SK-N-SH treated with all-trans-retinoic acid at 6 μM for 48 hours (cell line): ENCODE measurements at regions not wholly inside any gene's neighbourhood (a gene's known extent, or its start where the extent isn't known, plus 50 kb on each side); places are given as distances from the start of the nearest gene placed in this dataset.

Experiments used
- BACH2 ChIP-seq: fragments of 250-450 bp; sonication (Bioruptor Pico); IDR thresholded peaks from 2 replicates; pipeline ENCODE4 v1.9.0; 2021; ENCODE audit warnings: mild to moderate bottlenecking, borderline replicate concordance
- CSDC2 ChIP-seq: fragments of 250-450 bp; sonication (Bioruptor Pico); IDR thresholded peaks from 2 replicates; pipeline ENCODE4 v1.5.0; 2020; ENCODE audit warnings: mild to moderate bottlenecking, moderate library complexity
- CSRNP3 ChIP-seq: fragments of 250-450 bp; sonication (Bioruptor Pico); IDR thresholded peaks from 2 replicates; pipeline ENCODE4 v1.5.1; 2021; ENCODE audit warnings: mild to moderate bottlenecking, moderate library complexity
- PATZ1 ChIP-seq: fragments of 250-450 bp; sonication (Bioruptor Pico); IDR thresholded peaks from 2 replicates; pipeline ENCODE4 v1.8.0; 2020; ENCODE audit warnings: mild to moderate bottlenecking, moderate library complexity, borderline replicate concordance
- PPARA ChIP-seq: fragments of 250-450 bp; sonication (Bioruptor Pico); IDR thresholded peaks from 2 replicates; pipeline ENCODE4 v1.5.0; 2020; ENCODE audit warnings: mild to moderate bottlenecking, borderline replicate concordance
- RARB ChIP-seq: fragments of 250-450 bp; sonication (Bioruptor Pico); IDR thresholded peaks from 2 replicates; pipeline ENCODE4 v1.8.0; 2021; ENCODE audit warnings: mild to moderate bottlenecking, moderate library complexity
- SNAI2 ChIP-seq: fragments of 250-450 bp; sonication (Bioruptor Pico); IDR thresholded peaks from 2 replicates; pipeline ENCODE4 v1.5.0; 2020; ENCODE audit warnings: mild to moderate bottlenecking, moderate library complexity
- TCF4 ChIP-seq: fragments of 250-450 bp; sonication (Bioruptor Pico); IDR thresholded peaks from 2 replicates; pipeline ENCODE4 v1.8.0; 2021; ENCODE audit warnings: mild to moderate bottlenecking, moderate library complexity, borderline replicate concordance
- TSHZ2 ChIP-seq: fragments of 250-450 bp; sonication (Bioruptor Pico); IDR thresholded peaks from 2 replicates; pipeline ENCODE4 v1.5.0; 2020; ENCODE audit warnings: mild to moderate bottlenecking, moderate library complexity
- ZFP3 ChIP-seq: fragments of 250-450 bp; sonication (Bioruptor Pico); IDR thresholded peaks from 2 replicates; pipeline ENCODE4 v1.5.0; 2020; ENCODE audit warnings: mild to moderate bottlenecking, moderate library complexity
- ZNF70 ChIP-seq: fragments of 450-650 bp; formaldehyde crosslinking; IDR thresholded peaks from 2 replicates; pipeline ENCODE4 v1.5.0; 2020; ENCODE audit warnings: mild to moderate bottlenecking, moderate library complexity
- ZNF8 ChIP-seq: fragments of 450-650 bp; formaldehyde crosslinking; IDR thresholded peaks from 2 replicates; pipeline ENCODE4 v1.5.0; 2020; ENCODE audit warnings: mild to moderate bottlenecking, moderate library complexity
- TF ChIP-seq, protein P1 (sequence below): fragments of 250-450 bp; sonication (Bioruptor Pico); IDR thresholded peaks from 2 replicates; pipeline ENCODE4 v1.5.1; 2020; ENCODE audit warnings: low read depth, mild to moderate bottlenecking, moderate library complexity

- TF ChIP-seq, protein P1, sequence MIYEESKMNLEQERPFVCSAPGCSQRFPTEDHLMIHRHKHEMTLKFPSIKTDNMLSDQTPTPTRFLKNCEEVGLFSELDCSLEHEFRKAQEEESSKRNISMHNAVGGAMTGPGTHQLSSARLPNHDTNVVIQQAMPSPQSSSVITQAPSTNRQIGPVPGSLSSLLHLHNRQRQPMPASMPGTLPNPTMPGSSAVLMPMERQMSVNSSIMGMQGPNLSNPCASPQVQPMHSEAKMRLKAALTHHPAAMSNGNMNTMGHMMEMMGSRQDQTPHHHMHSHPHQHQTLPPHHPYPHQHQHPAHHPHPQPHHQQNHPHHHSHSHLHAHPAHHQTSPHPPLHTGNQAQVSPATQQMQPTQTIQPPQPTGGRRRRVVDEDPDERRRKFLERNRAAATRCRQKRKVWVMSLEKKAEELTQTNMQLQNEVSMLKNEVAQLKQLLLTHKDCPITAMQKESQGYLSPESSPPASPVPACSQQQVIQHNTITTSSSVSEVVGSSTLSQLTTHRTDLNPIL (CRISPR knock-in tag): no peak
- TF ChIP-seq ZNF8 (CRISPR knock-in tag) (no peak), ZFP3 (CRISPR knock-in tag) (no peak), ZNF70 (CRISPR knock-in tag) (no peak), RARB (CRISPR knock-in tag) (no peak), PPARA (CRISPR knock-in tag) (no peak), TCF4 (no peak), CSDC2 (CRISPR knock-in tag) (no peak), TSHZ2 (CRISPR knock-in tag) (no peak), CSRNP3 (CRISPR knock-in tag) (no peak), SNAI2 (CRISPR knock-in tag) (no peak), BACH2 (CRISPR knock-in tag) (no peak), PATZ1 (CRISPR knock-in tag) (no peak)
These were observed 1048.5 kb upstream of the PABPC4L start for GRCh38 chr4:135250040-135250439.
